ACC112 (cell line): ENCODE measurements at regions not wholly inside any gene's neighbourhood (a gene's known extent, or its start where the extent isn't known, plus 50 kb on each side); places are given as distances from the start of the nearest gene placed in this dataset.
"Not testable (repeated sequence)": the region's sequence is repeated elsewhere in the genome, so short reads cannot be mapped to it uniquely, and the experiment has no call there.

Experiments used
- H2AFZ ChIP-seq: fragments of 200-600 bp; sonication (generic); one replicate; pipeline ENCODE4 v1.6.0; 2017; ENCODE audit warnings: antibody characterized with exemption, low read length; ENCODE audit not compliant: unreplicated experiment
- H3K27ac ChIP-seq: fragments of 200-600 bp; sonication (generic); 2 replicates; pipeline ENCODE4 v1.5.1; 2014; ENCODE audit warnings: low read depth, mild to moderate bottlenecking, antibody characterized with exemption, low read length, moderate library complexity
- H3K27me3 ChIP-seq: fragments of 200-600 bp; sonication (generic); 2 replicates; pipeline ENCODE4 v1.6.1; 2014; ENCODE audit warnings: mild to moderate bottlenecking, antibody characterized with exemption, low read length, moderate library complexity, mixed read lengths; ENCODE audit not compliant: insufficient read depth
- H3K36me3 ChIP-seq: fragments of 200-600 bp; sonication (generic); 2 replicates; pipeline ENCODE4 v1.6.1; 2016; ENCODE audit warnings: mild to moderate bottlenecking, antibody characterized with exemption, low read length, moderate library complexity, mixed read lengths; ENCODE audit not compliant: insufficient read depth
- H3K4me1 ChIP-seq: fragments of 200-600 bp; sonication (generic); one replicate; pipeline ENCODE4 v1.6.1; 2016; ENCODE audit warnings: low read length, mixed read lengths; ENCODE audit not compliant: insufficient read depth, unreplicated experiment, control insufficient read depth
- H3K4me3 ChIP-seq: fragments of 200-600 bp; sonication (generic); 2 replicates; pipeline ENCODE4 v1.5.1; 2014; ENCODE audit warnings: mild to moderate bottlenecking, low read depth, low read length
- H3K79me2 ChIP-seq: fragments of 200-600 bp; sonication (generic); one replicate; pipeline ENCODE4 v1.6.0; 2016; ENCODE audit warnings: low read length; ENCODE audit not compliant: control insufficient read depth, unreplicated experiment, insufficient read depth

DNA sequence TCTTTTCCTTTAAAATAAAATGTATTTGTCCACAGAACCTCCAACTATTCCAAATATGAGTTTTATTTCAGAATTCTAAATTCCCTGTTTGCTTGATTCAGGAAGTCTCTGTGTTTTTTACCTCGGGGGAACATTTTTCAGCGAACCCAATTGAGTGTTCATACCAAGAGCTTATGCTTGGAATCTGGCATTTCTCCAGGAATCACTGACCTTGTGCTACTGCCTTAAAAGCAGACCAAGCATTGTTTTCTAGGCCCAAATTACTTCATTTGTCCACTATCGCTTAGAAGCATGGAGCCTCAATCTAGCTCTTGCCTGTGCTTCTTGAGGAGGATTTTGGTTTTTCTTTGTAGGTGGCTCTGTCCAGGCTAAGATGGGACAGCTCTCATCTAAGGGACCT is 59.4 kb downstream of the EBLN1 start:
- Histone ChIP-seq H3K4me1 (no peaks in the 10 kb centered on the region), H3K27me3 (peaks cover 38% of the 10 kb centered on the region)

DNA sequence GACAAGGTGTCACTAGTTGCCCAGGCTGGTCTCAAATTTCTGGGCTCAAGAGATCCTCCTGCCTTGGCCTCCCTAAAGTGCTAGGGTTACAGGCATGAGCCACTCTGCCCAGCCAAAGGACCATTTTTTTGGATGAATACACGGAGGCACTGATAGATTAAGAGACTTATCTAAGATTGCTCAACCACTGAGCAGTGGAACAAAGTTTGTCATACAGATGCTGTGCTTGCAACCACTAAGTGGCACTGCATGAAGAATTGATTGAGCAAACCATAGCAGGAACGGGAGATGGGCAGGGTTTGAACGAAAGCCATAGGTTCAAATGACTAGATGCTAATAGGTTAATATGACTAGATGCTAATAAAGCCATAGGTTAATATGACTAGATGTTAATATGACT is 61.1 kb downstream of the EBLN1 start:
- H3K27me3 ChIP-seq: peaks cover 46% of the 10 kb centered on the region
- H3K4me3 ChIP-seq: no peak overlapping the region
- H3K4me1 ChIP-seq: no peaks in the 10 kb centered on the region
- H3K36me3 ChIP-seq: no peaks in the 10 kb centered on the region
- H2AFZ ChIP-seq: no peak overlapping the region
- H3K27ac ChIP-seq: no peak overlapping the region
- no peaks in the 10 kb centered on the region for H3K79me2 ChIP-seq

More for the DNA sequence above, 59.4 kb downstream of the EBLN1 start:
- Histone ChIP-seq H3K79me2 (no peaks in the 10 kb centered on the region), H3K27ac (no peak overlapping the region), H3K4me3 (no peak overlapping the region), H2AFZ (no peak overlapping the region), H3K36me3 (no peaks in the 10 kb centered on the region)

DNA sequence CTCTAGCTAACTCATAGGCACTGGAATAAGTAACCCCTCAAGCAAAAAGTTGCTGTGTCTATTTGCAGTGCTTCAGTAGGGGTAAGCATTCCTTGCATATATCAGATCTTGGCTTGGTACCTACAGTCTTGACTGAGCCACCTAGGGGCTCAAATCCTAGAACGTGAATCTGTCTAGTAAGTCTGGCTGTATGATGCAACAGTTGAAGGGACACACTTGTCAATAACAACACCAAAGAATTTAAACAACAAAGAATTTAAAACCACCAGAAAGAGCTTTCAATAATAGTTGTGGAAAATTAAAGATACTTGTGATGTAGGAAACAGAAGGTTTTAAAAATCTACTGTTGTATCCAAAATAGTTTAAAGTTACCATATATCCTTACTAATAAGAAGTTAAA is 65.4 kb downstream of the EBLN1 start:
- H3K36me3 ChIP-seq: no peaks in the 10 kb centered on the region
- no peak overlapping the region for H3K4me3 ChIP-seq

DNA sequence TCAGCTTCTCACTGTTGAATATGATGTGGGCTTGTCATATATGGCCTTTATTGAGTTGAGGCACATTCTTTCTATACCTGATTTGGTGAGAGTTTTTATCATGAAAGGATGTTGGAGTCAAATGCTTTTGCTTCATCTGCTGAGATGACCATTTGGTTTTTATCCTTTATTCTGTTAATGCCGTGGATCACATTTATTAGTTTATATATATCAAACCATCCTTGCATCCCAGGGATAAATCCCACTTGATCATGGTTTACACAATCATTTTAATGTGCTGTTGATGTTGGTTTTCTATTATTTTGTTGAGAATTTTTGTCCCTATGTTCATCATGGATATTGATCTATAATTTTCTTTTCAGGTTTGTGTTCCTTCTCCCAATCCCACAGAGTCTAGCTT is 67.0 kb downstream of the EBLN1 start:
- peaks cover 31% of the 10 kb centered on the region for H3K27me3 ChIP-seq
- H3K4me3 ChIP-seq: no peak overlapping the region
- no peaks in the 10 kb centered on the region for H3K4me1 ChIP-seq
- no peaks in the 10 kb centered on the region for H3K36me3 ChIP-seq
- H3K27ac ChIP-seq: no peak overlapping the region
- no peaks in the 10 kb centered on the region for H3K79me2 ChIP-seq
- no peak overlapping the region for H2AFZ ChIP-seq

More for the DNA sequence above, 65.4 kb downstream of the EBLN1 start:
- no peak overlapping the region for H3K27ac ChIP-seq
- H2AFZ ChIP-seq: no peak overlapping the region
- peaks cover 41% of the 10 kb centered on the region for H3K27me3 ChIP-seq
- no peaks in the 10 kb centered on the region for H3K79me2 ChIP-seq
- H3K4me1 ChIP-seq: no peaks in the 10 kb centered on the region

DNA sequence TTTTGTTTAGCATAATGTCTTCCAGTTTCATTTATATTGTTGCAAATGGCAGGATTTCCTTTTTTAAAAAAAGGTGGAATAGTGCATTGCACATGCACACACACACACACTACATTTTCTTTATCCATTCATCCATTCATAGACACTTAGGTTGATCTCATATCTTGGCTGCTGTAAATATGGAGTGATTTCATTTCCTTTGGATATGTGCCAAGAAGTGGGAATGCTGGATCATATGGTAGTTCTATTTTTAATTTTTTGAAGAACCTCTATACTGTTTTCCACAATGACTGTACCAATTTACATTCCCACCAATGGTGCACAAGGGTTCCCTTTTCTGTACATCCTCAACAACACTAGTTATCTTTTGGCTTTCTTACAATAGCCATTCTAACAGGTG is 68.9 kb downstream of the EBLN1 start:
- no peaks in the 10 kb centered on the region for H3K79me2 ChIP-seq
- H3K36me3 ChIP-seq: no peaks in the 10 kb centered on the region
- H3K4me1 ChIP-seq: no peaks in the 10 kb centered on the region
- no peak overlapping the region for H3K27ac ChIP-seq
- no peak overlapping the region for H3K4me3 ChIP-seq
- H2AFZ ChIP-seq: no peak overlapping the region
- H3K27me3 ChIP-seq: peaks cover 27% of the 10 kb centered on the region

DNA sequence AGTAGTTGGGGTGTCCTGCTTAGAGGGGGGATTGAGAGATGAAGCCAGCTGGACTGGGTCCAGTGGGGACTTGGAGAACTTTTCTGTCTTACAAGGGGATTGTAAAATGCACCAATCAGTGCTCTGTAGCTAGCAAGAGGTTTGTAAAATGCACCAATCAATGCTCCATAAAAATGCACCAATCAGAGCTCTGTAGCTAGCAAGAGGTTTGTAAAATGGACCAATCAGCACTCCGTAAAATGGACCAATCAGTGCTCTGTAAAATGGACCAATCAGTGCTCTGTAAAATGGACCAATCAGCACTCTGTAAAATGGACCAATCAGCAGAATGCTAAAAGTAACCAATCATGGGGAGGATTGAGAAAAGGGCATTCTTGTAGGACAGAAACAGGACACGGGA is 71.9 kb downstream of the EBLN1 start:
- not testable (repeated sequence) for H3K27ac ChIP-seq, H3K4me1 ChIP-seq, H3K36me3 ChIP-seq, H2AFZ ChIP-seq, H3K79me2 ChIP-seq, H3K4me3 ChIP-seq
- peaks cover 13% of the 10 kb centered on the region for H3K27me3 ChIP-seq

DNA sequence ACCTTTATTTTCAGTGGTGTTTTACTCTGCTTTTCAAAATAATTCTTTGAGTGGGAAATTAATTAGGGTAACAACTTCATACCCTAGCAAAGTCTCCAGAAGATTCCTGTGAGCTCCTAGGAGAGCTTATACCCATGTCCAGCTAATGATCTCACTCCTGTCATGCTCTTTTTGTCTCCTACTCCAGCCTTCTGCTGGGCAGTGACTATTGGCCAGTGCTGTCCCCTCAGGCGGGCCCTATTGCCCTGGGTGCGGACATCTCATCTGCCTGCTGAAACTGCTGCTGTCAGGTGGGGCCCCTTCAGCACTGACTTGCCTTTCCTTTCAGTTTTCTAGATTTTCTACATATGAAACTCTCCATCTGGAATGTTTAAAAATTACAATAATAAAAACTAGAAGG is 80.3 kb downstream of the EBLN1 start:
- H3K4me3 ChIP-seq: no peak overlapping the region
- peaks cover 14% of the 10 kb centered on the region; the same call in 1 of the 2 replicates for H3K27me3 ChIP-seq
- H3K36me3 ChIP-seq: no peaks in the 10 kb centered on the region
- no peak overlapping the region for H3K27ac ChIP-seq
- no peaks in the 10 kb centered on the region for H3K79me2 ChIP-seq
- no peaks in the 10 kb centered on the region for H3K4me1 ChIP-seq
- H2AFZ ChIP-seq: no peak overlapping the region

DNA sequence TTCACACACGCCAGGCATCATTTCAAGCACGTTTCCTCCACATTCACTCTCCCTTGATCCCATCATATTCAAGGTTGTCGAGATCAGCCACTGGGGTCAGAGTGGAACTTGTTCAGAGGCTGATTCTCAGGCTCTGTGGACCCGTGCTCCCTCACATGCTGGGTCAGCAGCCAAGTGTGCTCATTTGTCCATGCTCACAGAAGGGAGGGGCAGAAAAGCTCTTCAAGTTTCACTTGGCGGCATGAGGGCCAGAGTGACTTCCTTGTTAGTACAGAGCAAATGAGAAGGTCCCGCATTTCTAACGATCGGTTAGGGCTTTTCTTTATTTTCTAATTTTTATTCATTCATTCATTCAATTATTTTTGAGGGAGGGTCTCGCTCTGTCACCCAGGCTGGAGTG is 82.2 kb downstream of the EBLN1 start:
- Histone ChIP-seq H3K27ac (no peak overlapping the region), H3K27me3 (peaks cover 14% of the 10 kb centered on the region; the same call in 1 of the 2 replicates), H3K79me2 (no peaks in the 10 kb centered on the region), H2AFZ (no peak overlapping the region), H3K36me3 (no peaks in the 10 kb centered on the region), H3K4me1 (no peaks in the 10 kb centered on the region), H3K4me3 (no peak overlapping the region)

DNA sequence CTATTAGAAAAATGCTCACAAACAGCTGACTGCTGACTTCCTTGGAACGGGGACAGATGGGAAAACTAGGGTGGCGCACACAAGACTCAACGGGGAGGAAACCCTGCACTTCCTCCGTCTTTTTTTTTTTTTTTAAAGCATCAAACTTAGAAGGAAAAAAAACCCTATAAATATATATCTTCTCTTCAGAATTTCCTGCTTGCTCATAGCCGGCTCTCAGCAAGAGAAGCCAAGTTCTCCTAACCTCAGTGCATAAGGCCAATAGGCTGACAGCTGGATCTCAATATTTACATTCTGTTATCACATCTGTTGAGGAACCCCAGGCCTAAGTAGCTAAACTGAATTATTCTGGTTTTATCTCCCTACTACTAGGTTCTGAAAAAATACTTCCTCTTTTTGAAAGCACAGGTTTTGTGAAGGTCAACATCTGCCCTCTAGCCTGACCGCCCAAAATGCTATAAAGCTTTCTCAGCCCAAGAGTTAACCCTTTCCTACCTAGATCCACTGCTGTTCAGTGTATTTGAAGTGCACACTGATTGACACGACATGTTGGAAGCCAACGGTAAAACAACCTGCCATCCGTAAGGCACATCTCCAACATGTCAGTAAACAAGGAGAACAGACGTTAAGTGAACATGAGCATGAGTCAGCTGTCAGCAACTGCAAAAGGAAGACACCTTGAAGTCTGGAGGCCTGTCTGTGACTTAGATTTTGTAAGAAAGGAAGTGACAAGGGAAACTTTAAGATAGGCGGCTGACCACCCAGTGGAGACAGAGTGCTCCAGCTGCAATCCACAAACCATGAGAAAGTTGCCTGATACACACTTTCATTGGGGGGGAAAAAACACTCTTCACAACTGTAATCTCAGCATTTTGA is 83.8 kb downstream of the EBLN1 start:
- no peak overlapping the region for H3K4me3 ChIP-seq
- no peaks in the 10 kb centered on the region for H3K79me2 ChIP-seq
- no peak overlapping the region for H3K27ac ChIP-seq
- H3K36me3 ChIP-seq: no peaks in the 10 kb centered on the region
- peaks cover 8% of the 10 kb centered on the region; the same call in 1 of the 2 replicates for H3K27me3 ChIP-seq
- H3K4me1 ChIP-seq: no peaks in the 10 kb centered on the region
- H2AFZ ChIP-seq: no peak overlapping the region

DNA sequence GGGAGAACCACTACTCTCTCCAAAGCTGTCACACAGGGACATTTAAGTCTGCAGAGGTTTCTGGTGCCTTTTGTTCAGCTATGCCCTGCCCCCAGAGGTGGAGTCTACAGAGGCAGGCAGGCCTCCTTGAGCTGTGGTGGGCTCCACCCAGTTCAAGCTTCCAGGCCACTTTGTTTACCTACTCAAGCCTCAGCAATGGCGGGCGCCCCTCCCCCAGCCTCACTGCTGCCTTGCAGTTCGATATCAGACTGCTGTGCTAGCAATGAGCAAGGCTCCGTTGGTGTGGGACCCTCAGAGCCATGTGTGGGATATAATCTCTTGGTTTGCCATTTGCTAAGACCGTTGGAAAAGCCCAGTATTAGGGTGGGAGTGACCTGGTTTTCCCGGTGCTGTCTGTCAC is 87.0 kb downstream of the EBLN1 start:
- H3K27ac ChIP-seq, H3K4me3 ChIP-seq, H3K27me3 ChIP-seq, H2AFZ ChIP-seq, H3K4me1 ChIP-seq, H3K79me2 ChIP-seq, H3K36me3 ChIP-seq: not testable (repeated sequence)

DNA sequence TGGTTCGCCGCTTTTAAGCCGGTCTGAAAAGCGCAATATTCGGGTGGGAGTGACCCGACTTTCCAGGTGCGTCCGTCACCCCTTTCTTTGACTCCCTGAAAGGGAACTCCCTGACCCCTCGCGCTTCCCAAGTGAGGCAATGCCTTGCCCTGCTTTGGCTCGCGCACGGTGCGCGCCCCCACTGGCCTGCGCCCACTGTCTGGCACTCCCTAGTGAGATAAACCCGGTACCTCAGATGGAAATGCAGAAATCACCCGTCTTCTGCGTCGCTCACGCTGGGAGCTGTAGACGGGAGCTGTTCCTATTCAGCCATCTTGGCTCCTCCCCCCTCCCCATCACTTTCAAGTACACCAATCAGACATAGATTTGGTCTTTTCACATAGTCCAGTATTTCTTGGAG is 88.2 kb downstream of the EBLN1 start:
- not testable (repeated sequence) for H3K36me3 ChIP-seq, H3K4me3 ChIP-seq, H3K27me3 ChIP-seq, H3K27ac ChIP-seq, H3K4me1 ChIP-seq, H2AFZ ChIP-seq, H3K79me2 ChIP-seq
